Esophagus muscularis mucosa (tissue), 4 donors: ENCODE measurements at regions not wholly inside any gene's neighbourhood (a gene's known extent, or its start where the extent isn't known, plus 50 kb on each side); places are given as distances from the start of the nearest gene placed in this dataset.

Experiments
- CTCF ChIP-seq, 3 experiments: fragments of 200-600 bp in 2 of 3; fragments of 450-650 bp in 1 of 3; sonication (generic) in 2 of 3; IDR thresholded peaks; one replicate each; pipeline ENCODE4 v1.5.1; 2017 to 2019; ENCODE audit warnings: antibody characterized with exemption in 3 of 3, mild to moderate bottlenecking in 2 of 3, moderate library complexity in 1 of 3
- EP300 ChIP-seq: sonication (generic); formaldehyde crosslinking; IDR thresholded peaks from one replicate; pipeline ENCODE4 v1.6.1; 2017; ENCODE audit warnings: antibody characterized with exemption
- POLR2A ChIP-seq: fragments of 450-650 bp; IDR thresholded peaks from one replicate; pipeline ENCODE4 v1.6.1; 2017; ENCODE audit warnings: antibody characterized with exemption, moderate library complexity, mild to moderate bottlenecking, low read depth

- TF ChIP-seq CTCF (IDR thresholded peaks at IDR 0.05) (no peak), EP300 (no peak), POLR2A (no peak)
These were observed 364.8 kb upstream of the IGFBP3 start for GRCh38 chr7:46285878-46286277.
